ENCODE measurements at regions not wholly inside any gene's neighbourhood (a gene's known extent, or its start where the extent isn't known, plus 50 kb on each side); places are given as distances from the start of the nearest gene placed in this dataset.

- TF ChIP-seq EZH2 (IDR thresholded peaks at IDR 0.05; ENCODE audit: insufficient read depth, poor library complexity, severe bottlenecking), result no peak
- TF ChIP-seq EZH2phosphoT487 (IDR thresholded peaks at IDR 0.05; ENCODE audit: insufficient read depth, low read depth), result no peak
These were observed 702.5 kb upstream of the LRRN3 start for GRCh38 chr7:110388457-110388856.
